B cell (primary cell): ENCODE measurements at regions not wholly inside any gene's neighbourhood (a gene's known extent, or its start where the extent isn't known, plus 50 kb on each side); places are given as distances from the start of the nearest gene placed in this dataset.

Experiments
- ATAC-seq: fragments of 200-7000 bp; cut with Tn5 transposase; one replicate; pipeline ENCODE4 v1.10.0; 2021; ENCODE audit warnings: low read depth, mild to moderate bottlenecking, moderate number of reproducible peaks, moderate library complexity
- CTCF ChIA-PET: fragments of 350-600 bp; sonication (Branson Sonifier 250); formaldehyde crosslinking; loops from one replicate; lab custom pipeline; 2021; ENCODE audit warnings: antibody characterized with exemption, inconsistent platforms; lab: Charles Lee
- POLR2A ChIA-PET: fragments of 350-600 bp; sonication (Branson Sonifier 250); formaldehyde crosslinking; loops from one replicate; lab custom pipeline; 2021; ENCODE audit warnings: antibody characterized with exemption; lab: Charles Lee
- DNase-seq: peaks from one replicate; pipeline ENCODE4 v3.0.0; 2013
- H2AFZ ChIP-seq: 2 replicates; pipeline ENCODE4 v1.6.1; 2012; ENCODE audit warnings: mild to moderate bottlenecking, low read depth, low read length; ENCODE audit not compliant: insufficient read depth, poor library complexity, severe bottlenecking
- H3K27ac ChIP-seq, 2 donors: 1 replicate in 1 of 2; 2 replicates in 1 of 2; pipeline ENCODE4 v1.5.1; 2012 to 2013; ENCODE audit warnings: low read length in 2 of 2, mild to moderate bottlenecking in 2 of 2, moderate library complexity in 1 of 2
- H3K27me3 ChIP-seq, 4 experiments: fragments of 200-600 bp in 1 of 4; sonication (generic) in 1 of 4; replicated peaks in 1 of 4; 1 replicate in 2 of 4; 2 replicates in 2 of 4; pipeline versions ENCODE4 v1.6.1 to v1.7.0; 2013 to 2016; ENCODE audit warnings: low read length in 3 of 4, mild to moderate bottlenecking in 2 of 4, mixed read lengths in 1 of 4, moderate library complexity in 1 of 4; ENCODE audit not compliant: insufficient read depth in 4 of 4, control insufficient read depth in 3 of 4; ENCODE audit errors: control extremely low read depth in 1 of 4
- H3K36me3 ChIP-seq, 2 experiments: replicated peaks in 1 of 2; 1 replicate in 1 of 2; 2 replicates in 1 of 2; pipeline versions ENCODE4 v1.6.1 to v1.7.1; 2013; ENCODE audit warnings: low read length in 1 of 2; ENCODE audit not compliant: insufficient read depth in 2 of 2, control insufficient read depth in 1 of 2; ENCODE audit errors: control extremely low read depth in 1 of 2, extremely low read depth in 1 of 2
- H3K4me1 ChIP-seq, 2 donors: fragments of 200-600 bp in 1 of 2; sonication (generic) in 1 of 2; 1 replicate in 1 of 2; 2 replicates in 1 of 2; pipeline versions ENCODE4 v1.5.1 to v1.6.1; 2013 to 2017; ENCODE audit warnings: low read length in 2 of 2; ENCODE audit not compliant: control insufficient read depth in 2 of 2, insufficient read depth in 2 of 2
- H3K4me2 ChIP-seq: replicated peaks from 2 replicates; pipeline ENCODE3; 2012; ENCODE audit warnings: mild to moderate bottlenecking, low read depth, low read length; ENCODE audit not compliant: poor library complexity, severe bottlenecking
- H3K4me3 ChIP-seq, 5 experiments: fragments of 200-600 bp in 1 of 5; sonication (generic) in 1 of 5; 1 replicate in 3 of 5; 2 replicates in 2 of 5; pipeline versions ENCODE4 v1.5.1 to v1.7.0; 2011 to 2016; ENCODE audit warnings: low read length in 4 of 5, mild to moderate bottlenecking in 4 of 5, low read depth in 2 of 5, control low read depth in 1 of 5, moderate library complexity in 1 of 5; ENCODE audit not compliant: insufficient read depth in 1 of 5; ENCODE audit errors: control extremely low read depth in 1 of 5, extremely low read depth in 1 of 5
- H3K79me2 ChIP-seq: fragments of 200-600 bp; sonication (generic); one replicate; pipeline ENCODE4 v1.6.0; 2016; ENCODE audit warnings: low read length; ENCODE audit not compliant: control insufficient read depth, insufficient read depth
- H3K9ac ChIP-seq: fragments of 200-600 bp; sonication (generic); 2 replicates; pipeline ENCODE4 v1.6.1; 2017; ENCODE audit warnings: mild to moderate bottlenecking, low read length, moderate library complexity
- H3K9me3 ChIP-seq, 3 donors: one replicate each; pipeline versions ENCODE4 v1.6.1 to v1.7.1; 2013; ENCODE audit warnings: low read length in 2 of 3; ENCODE audit not compliant: control insufficient read depth in 2 of 3, insufficient read depth in 1 of 3; ENCODE audit errors: control extremely low read depth in 1 of 3
- H4K20me1 ChIP-seq: 2 replicates; pipeline ENCODE4 v1.6.0; 2012; ENCODE audit warnings: mild to moderate bottlenecking, low read length; ENCODE audit not compliant: insufficient read depth, control insufficient read depth, poor library complexity, severe bottlenecking
- H3K27ac Mint-ChIP-seq: one replicate; pipeline ENCODE4 v1.8.0; 2021; ENCODE audit warnings: mixed read lengths
- H3K27me3 Mint-ChIP-seq: one replicate; pipeline ENCODE4 v1.8.0; 2021; ENCODE audit warnings: mixed read lengths
- H3K4me1 Mint-ChIP-seq: one replicate; pipeline ENCODE4 v1.8.0; 2021; ENCODE audit warnings: mixed read lengths
- H3K4me3 Mint-ChIP-seq: one replicate; pipeline ENCODE4 v1.8.0; 2021; ENCODE audit warnings: mixed read lengths
- H3K9me3 Mint-ChIP-seq: one replicate; pipeline ENCODE4 v1.8.0; 2022; ENCODE audit warnings: mixed read lengths; ENCODE audit not compliant: insufficient read depth
- EZH2 ChIP-seq: IDR thresholded peaks from 2 replicates; pipeline ENCODE4 v1.6.1; 2012; ENCODE audit warnings: borderline replicate concordance, low read depth, mild to moderate bottlenecking, moderate library complexity, low read length; ENCODE audit not compliant: insufficient read depth, poor library complexity, severe bottlenecking
- WGBS: methylation state at CpG from one replicate; pipeline ENCODE4 v1.1.5; 2013; ENCODE audit warnings: missing lambda C conversion rate; ENCODE audit not compliant: insufficient coverage; 5-methylcytosine and 5-hydroxymethylcytosine counted together
- intact Hi-C: fragments of 100-400 bp; cut with micrococcal nuclease; formaldehyde crosslinking; loops from one replicate; pipeline ENCODE4 v1.10.0; 2022
- TF ChIP-seq, protein P1 (sequence below): fragments of 200-600 bp; IDR thresholded peaks from one replicate; pipeline ENCODE4 v1.8.0; 2022; ENCODE audit warnings: antibody characterized with exemption, mild to moderate bottlenecking

- H3K4me3 ChIP-seq = no peak overlapping the region
- TF ChIP-seq, protein P1, sequence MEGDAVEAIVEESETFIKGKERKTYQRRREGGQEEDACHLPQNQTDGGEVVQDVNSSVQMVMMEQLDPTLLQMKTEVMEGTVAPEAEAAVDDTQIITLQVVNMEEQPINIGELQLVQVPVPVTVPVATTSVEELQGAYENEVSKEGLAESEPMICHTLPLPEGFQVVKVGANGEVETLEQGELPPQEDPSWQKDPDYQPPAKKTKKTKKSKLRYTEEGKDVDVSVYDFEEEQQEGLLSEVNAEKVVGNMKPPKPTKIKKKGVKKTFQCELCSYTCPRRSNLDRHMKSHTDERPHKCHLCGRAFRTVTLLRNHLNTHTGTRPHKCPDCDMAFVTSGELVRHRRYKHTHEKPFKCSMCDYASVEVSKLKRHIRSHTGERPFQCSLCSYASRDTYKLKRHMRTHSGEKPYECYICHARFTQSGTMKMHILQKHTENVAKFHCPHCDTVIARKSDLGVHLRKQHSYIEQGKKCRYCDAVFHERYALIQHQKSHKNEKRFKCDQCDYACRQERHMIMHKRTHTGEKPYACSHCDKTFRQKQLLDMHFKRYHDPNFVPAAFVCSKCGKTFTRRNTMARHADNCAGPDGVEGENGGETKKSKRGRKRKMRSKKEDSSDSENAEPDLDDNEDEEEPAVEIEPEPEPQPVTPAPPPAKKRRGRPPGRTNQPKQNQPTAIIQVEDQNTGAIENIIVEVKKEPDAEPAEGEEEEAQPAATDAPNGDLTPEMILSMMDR = no peak
- no peak for TF ChIP-seq EZH2
- H3K27me3 Mint-ChIP-seq = no peaks in the 10 kb centered on the region
- no CpG with 5 or more reads among the region's 1 CpG for WGBS
- H3K4me1 ChIP-seq = no peaks in the 10 kb centered on the region
- no peak overlapping the region for H3K27ac Mint-ChIP-seq
- POLR2A ChIA-PET = no interaction called here
- H3K4me3 Mint-ChIP-seq = no peak overlapping the region
- H3K4me1 Mint-ChIP-seq = no peaks in the 10 kb centered on the region
- no peak for DNase-seq
- no peak for ATAC-seq
- no peaks in the 10 kb centered on the region for H3K36me3 ChIP-seq
- H3K79me2 ChIP-seq = no peaks in the 10 kb centered on the region
- H3K27me3 ChIP-seq = no peaks in the 10 kb centered on the region
- CTCF ChIA-PET = no interaction called here
- H3K9me3 Mint-ChIP-seq = peaks cover 2% of the 10 kb centered on the region
- no peak overlapping the region for H3K9ac ChIP-seq
- intact Hi-C loops = no loop called here
- H2AFZ ChIP-seq = no peak overlapping the region
- H3K9me3 ChIP-seq = no peaks in the 10 kb centered on the region
- H3K4me2 ChIP-seq = no peak overlapping the region
- H3K27ac ChIP-seq = no peak overlapping the region
- H4K20me1 ChIP-seq = no peaks in the 10 kb centered on the region
Observed at GRCh38 chr4:52187603-52188002, 136.5 kb downstream of the SPATA18 start.

GRCh38 chr4:52192001-52192400 lies 140.9 kb downstream of the SPATA18 start:
- intact Hi-C loops = no loop called here
- Histone ChIP-seq H3K27ac (no peak overlapping the region), H2AFZ (no peak overlapping the region), H4K20me1 (no peaks in the 10 kb centered on the region), H3K4me2 (no peak overlapping the region), H3K79me2 (no peaks in the 10 kb centered on the region), H3K4me1 (no peaks in the 10 kb centered on the region), H3K36me3 (no peaks in the 10 kb centered on the region), H3K27me3 (no peaks in the 10 kb centered on the region), H3K9ac (no peak overlapping the region), H3K9me3 (no peaks in the 10 kb centered on the region), H3K4me3 (no peak overlapping the region)
- TF ChIP-seq, protein P1 = no peak
- TF ChIP-seq EZH2 = no peak
- ATAC-seq = no peak
- no peak for DNase-seq
- WGBS = 100% methylated on average over 2 of the region's 2 CpGs
- Mint-ChIP-seq H3K4me1 (no peaks in the 10 kb centered on the region), H3K9me3 (no peaks in the 10 kb centered on the region), H3K4me3 (no peak overlapping the region), H3K27me3 (no peaks in the 10 kb centered on the region), H3K27ac (no peak overlapping the region)
- ChIA-PET POLR2A (no interaction called here), CTCF (no interaction called here)
